ENCODE measurements at regions not wholly inside any gene's neighbourhood (a gene's known extent, or its start where the extent isn't known, plus 50 kb on each side); places are given as distances from the start of the nearest gene placed in this dataset.
"Not testable (repeated sequence)": the region's sequence is repeated elsewhere in the genome, so short reads cannot be mapped to it uniquely, and the experiment has no call there.

DNA sequence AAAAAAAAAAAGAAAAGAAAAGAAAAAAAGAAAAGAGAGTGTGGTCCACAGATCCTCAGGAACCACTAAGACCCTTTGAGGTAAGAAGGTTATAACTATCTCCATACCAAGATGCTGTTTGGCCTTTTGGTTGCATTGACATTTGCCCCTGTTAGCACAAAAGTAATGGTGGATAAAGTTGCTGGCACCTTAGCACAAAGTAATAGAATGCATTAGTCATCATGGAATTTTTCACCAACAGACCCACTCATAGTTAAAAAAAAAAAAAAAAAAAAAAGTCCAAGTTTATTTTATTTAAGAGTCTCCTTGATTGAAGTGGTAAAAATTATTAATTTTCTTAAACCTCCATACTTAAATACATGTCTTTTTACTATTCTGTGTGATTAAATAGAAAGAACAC lies 78.4 kb upstream of the RBPJ start:
- no peak for DNase-seq
- no peaks in the 10 kb centered on the region for H3K27me3 ChIP-seq
- H3K27ac ChIP-seq = no peak overlapping the region
- H3K9ac ChIP-seq (ENCODE audit: low read depth in 2 of 2, low read length in 2 of 2) = no peak overlapping the region
- peaks cover 2% of the 10 kb centered on the region for H3K4me1 ChIP-seq
- TF ChIP-seq, protein P1, sequence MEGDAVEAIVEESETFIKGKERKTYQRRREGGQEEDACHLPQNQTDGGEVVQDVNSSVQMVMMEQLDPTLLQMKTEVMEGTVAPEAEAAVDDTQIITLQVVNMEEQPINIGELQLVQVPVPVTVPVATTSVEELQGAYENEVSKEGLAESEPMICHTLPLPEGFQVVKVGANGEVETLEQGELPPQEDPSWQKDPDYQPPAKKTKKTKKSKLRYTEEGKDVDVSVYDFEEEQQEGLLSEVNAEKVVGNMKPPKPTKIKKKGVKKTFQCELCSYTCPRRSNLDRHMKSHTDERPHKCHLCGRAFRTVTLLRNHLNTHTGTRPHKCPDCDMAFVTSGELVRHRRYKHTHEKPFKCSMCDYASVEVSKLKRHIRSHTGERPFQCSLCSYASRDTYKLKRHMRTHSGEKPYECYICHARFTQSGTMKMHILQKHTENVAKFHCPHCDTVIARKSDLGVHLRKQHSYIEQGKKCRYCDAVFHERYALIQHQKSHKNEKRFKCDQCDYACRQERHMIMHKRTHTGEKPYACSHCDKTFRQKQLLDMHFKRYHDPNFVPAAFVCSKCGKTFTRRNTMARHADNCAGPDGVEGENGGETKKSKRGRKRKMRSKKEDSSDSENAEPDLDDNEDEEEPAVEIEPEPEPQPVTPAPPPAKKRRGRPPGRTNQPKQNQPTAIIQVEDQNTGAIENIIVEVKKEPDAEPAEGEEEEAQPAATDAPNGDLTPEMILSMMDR (IDR thresholded peaks at IDR 0.05) = no peak
- H3K9me3 ChIP-seq = no peaks in the 10 kb centered on the region
- intact Hi-C loops (cut with DNase I) = no loop called here
- H3K4me3 ChIP-seq = no peak overlapping the region
- no peaks in the 10 kb centered on the region for H3K36me3 ChIP-seq

DNA sequence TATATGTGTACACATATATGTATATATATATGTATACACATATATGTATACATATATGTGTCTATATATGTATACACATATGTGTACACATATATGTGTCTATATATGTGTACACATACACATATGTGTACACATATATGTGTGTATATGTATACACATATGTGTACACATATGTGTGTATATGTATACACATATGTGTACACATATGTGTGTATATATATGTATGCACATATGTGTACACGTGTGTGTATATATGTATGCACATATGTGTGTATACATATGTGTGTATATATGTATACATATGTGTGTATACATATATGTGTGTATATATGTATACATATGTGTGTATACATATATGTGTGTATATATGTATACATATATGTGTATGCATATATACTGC lies 76.7 kb upstream of the RBPJ start:
- H3K4me1 ChIP-seq; H3K4me3 ChIP-seq; H3K27ac ChIP-seq; H3K27me3 ChIP-seq; H3K9ac ChIP-seq (ENCODE audit: low read depth in 2 of 2, low read length in 2 of 2); DNase-seq; H3K36me3 ChIP-seq; H3K9me3 ChIP-seq; intact Hi-C loops (cut with DNase I): not testable (repeated sequence)

DNA sequence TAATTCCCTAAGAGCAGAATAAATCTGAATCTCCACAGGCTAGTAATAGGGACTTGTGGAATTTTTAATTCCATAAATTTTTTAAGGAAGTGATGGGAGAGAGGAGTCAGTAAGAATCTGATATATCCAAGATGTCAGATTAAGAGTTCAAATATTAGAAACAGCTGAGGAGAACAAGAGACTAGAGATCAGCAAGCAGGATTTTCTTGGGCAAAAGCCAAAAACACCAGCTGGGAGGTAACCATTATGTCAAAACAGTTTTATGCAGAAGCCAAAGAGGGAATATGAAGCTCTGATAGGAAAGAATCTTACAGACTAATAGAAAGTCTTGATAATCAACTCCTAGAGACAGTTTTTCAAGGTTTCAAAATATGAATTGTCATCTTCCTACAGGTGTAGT lies 72.2 kb upstream of the RBPJ start:
- intact Hi-C loops (cut with DNase I) = no loop called here
- peak; percentile 50 for DNase-seq
- no peaks in the 10 kb centered on the region for H3K4me1 ChIP-seq

DNA sequence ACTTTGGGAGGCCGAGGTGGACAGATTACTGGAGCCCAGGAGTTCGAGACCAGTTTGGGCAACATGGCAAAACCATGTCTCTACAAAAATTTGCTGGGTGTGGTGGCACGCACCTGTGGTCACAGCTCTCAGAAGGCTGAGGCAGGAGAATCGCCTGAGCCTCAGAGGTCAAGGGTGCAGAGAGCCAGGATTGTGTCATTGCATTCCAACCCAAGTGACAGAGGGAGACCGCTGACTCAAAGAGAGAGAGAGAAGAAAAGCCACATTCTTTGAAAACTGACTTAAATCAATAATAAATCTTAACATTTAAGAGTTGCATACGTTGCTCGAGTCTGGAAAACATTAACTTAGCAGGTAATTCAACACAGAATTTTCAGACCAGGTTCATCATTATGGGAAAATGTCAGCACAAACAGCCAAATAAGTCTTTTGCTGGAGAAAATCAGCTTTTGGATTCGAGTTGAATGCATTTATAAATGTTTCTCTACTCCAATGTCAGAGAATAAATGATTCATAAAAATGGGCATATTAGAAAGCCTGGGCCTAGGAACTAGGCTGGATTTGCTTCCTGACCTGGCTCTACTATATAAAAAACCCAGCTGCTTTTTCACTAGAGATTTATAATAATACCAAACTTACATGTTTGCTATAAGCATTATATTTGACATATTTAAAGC lies 68.3 kb upstream of the RBPJ start:
- Histone ChIP-seq H3K9me3 (no peaks in the 10 kb centered on the region), H3K9ac (ENCODE audit: low read depth in 2 of 2, low read length in 2 of 2) (no peak overlapping the region), H3K36me3 (no peaks in the 10 kb centered on the region), H3K27ac (no peak overlapping the region), H3K4me1 (no peaks in the 10 kb centered on the region), H3K27me3 (no peaks in the 10 kb centered on the region), H3K4me3 (no peak overlapping the region)
- intact Hi-C loops (cut with DNase I) = no loop called here
- DNase-seq = no peak
- TF ChIP-seq, protein P1 (IDR thresholded peaks at IDR 0.05) = no peak

More for the DNA sequence above, 72.2 kb upstream of the RBPJ start:
- no peak overlapping the region for H3K4me3 ChIP-seq
- no peaks in the 10 kb centered on the region for H3K27me3 ChIP-seq
- no peaks in the 10 kb centered on the region for H3K36me3 ChIP-seq
- no peaks in the 10 kb centered on the region for H3K9me3 ChIP-seq
- TF ChIP-seq, protein P1 (IDR thresholded peaks at IDR 0.05) = no peak
- H3K9ac ChIP-seq (ENCODE audit: low read depth in 2 of 2, low read length in 2 of 2) = no peak overlapping the region
- H3K27ac ChIP-seq = no peak overlapping the region

DNA sequence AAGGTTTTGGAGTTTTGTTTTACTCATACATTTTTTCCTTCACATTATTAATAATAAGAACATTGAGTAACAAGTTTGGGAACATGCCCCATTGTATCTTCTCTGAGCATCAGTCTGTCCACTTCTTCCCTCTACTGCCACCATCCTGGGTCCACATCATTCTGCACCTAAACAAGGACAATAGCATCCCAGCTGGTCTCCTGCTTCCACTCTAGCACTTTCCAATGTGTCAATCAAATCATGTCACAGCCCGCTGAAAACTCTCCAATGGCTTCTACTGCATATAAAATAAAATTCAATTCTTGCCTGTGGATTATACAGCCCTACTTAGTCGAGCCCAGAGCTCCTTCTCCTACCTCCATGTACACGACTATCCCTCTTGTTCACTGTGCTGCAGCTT lies 66.8 kb upstream of the RBPJ start:
- intact Hi-C loops (cut with DNase I) = no loop called here
- TF ChIP-seq, protein P1 (IDR thresholded peaks at IDR 0.05) = no peak
- Histone ChIP-seq H3K36me3 (no peaks in the 10 kb centered on the region), H3K27me3 (no peaks in the 10 kb centered on the region), H3K4me1 (no peaks in the 10 kb centered on the region), H3K9me3 (no peaks in the 10 kb centered on the region), H3K9ac (ENCODE audit: low read depth in 2 of 2, low read length in 2 of 2) (no peak overlapping the region), H3K27ac (no peak overlapping the region), H3K4me3 (no peak overlapping the region)
- DNase-seq = no peak

DNA sequence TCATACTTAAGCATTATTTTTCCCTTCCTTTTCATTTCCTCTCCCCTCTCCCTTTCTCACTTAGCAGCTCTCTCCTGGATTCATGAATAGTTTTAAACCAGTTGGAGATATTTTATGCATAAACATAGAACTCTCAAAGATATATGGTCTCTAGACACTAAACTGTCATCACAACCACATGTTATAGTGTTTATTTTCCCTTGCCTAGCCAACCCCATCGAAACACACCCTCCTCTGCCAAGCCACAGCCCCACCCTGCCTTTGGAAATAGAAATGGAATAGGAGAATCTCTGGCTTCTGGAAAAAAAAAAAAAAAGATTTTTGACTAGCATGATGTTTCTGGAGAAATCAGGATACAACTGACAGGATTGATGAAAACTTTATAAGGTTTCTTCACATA lies 64.8 kb upstream of the RBPJ start:
- no peak for DNase-seq
- H3K9ac ChIP-seq (ENCODE audit: low read depth in 2 of 2, low read length in 2 of 2) = no peak overlapping the region
- intact Hi-C loops (cut with DNase I) = no loop called here
- TF ChIP-seq, protein P1 (IDR thresholded peaks at IDR 0.05) = no peak
- no peaks in the 10 kb centered on the region for H3K9me3 ChIP-seq
- no peaks in the 10 kb centered on the region for H3K4me1 ChIP-seq
- H3K27ac ChIP-seq = no peak overlapping the region
- H3K36me3 ChIP-seq = no peaks in the 10 kb centered on the region
- no peaks in the 10 kb centered on the region for H3K27me3 ChIP-seq
- no peak overlapping the region for H3K4me3 ChIP-seq

DNA sequence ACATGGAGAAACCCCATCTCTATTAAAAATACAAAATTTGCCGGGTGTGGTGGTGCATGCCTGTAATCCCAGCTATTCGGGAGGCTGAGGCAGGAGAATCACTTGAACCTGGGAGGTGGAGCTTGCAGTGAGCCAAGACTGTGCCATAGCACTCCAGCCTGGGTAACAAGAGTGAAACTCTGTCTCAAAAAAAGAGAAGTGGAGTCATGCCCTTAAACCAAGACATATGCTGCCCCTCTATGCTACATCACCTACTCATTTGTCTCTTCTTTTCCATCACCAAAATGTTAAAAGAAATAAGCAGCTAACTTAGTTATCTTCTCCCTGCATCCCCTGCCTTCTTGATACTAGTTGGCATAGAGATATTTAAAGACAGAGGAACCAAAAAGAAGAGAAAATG lies 63.4 kb upstream of the RBPJ start:
- H3K27me3 ChIP-seq; H3K4me3 ChIP-seq; H3K9me3 ChIP-seq; H3K4me1 ChIP-seq; H3K9ac ChIP-seq (ENCODE audit: low read depth in 2 of 2, low read length in 2 of 2); intact Hi-C loops (cut with DNase I); H3K36me3 ChIP-seq; H3K27ac ChIP-seq; DNase-seq: not testable (repeated sequence)

All from colonic mucosa (tissue), 4 donors.